ENCODE measurements at regions not wholly inside any gene's neighbourhood (a gene's known extent, or its start where the extent isn't known, plus 50 kb on each side); places are given as distances from the start of the nearest gene placed in this dataset.
"Not testable (repeated sequence)": the region's sequence is repeated elsewhere in the genome, so short reads cannot be mapped to it uniquely, and the experiment has no call there.

DNA sequence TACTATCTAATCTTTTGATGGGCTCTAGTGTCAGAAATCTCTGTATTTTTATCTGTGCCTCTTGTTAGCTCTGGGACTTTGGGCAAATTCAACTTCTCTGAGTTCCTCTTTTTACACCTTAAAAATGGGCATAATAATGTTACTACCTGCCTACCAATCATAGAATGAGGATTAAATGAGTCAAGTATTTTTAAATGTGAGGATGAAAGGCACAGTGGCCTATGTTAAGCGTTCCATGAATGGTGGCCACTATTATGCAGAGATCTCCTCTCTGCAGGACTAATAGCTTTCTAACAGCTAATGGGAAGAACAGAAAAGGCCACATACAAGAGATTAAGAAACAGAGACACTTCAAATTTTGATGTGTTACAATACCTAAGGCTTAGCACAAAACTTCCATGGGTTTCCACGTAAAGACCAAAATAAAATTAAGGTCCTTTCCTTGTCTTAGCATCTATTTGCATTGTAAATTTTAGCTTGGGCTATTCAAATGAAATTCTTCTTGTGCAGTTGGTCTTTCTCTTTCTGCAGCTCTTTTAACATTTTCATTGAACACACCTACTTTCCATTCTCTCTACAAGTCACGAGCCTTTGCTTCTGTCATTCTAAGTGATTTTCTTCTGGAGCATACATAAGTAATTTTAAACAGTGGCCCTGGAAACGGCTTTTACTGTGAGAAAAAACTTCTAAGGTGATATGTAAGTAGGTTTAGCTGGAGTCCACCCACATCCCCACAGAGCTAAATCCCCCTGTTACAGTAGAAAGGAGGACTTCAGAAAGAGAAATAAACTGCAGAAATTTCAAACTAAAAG lies 117.9 kb upstream of the MED14 start:
- Histone ChIP-seq H3K4me1 (ENCODE audit: insufficient read depth, low read length) (peaks cover 21% of the 10 kb centered on the region), H3K27ac (ENCODE audit: low read depth, low read length) (peak overlapping the region; percentile 99), H3K9ac (ENCODE audit: low read depth, low read length) (peak overlapping the region; percentile 60), H3K9me3 (ENCODE audit: insufficient read depth, low read depth, low read length) (no peaks in the 10 kb centered on the region), H3K36me3 (ENCODE audit: insufficient read depth, low read length) (no peaks in the 10 kb centered on the region), H3K4me3 (ENCODE audit: low read length) (no peak overlapping the region), H3K27me3 (ENCODE audit: insufficient read depth, low read length) (no peaks in the 10 kb centered on the region)
- WGBS: 0% methylated on average over 1 of the region's 4 CpGs

DNA sequence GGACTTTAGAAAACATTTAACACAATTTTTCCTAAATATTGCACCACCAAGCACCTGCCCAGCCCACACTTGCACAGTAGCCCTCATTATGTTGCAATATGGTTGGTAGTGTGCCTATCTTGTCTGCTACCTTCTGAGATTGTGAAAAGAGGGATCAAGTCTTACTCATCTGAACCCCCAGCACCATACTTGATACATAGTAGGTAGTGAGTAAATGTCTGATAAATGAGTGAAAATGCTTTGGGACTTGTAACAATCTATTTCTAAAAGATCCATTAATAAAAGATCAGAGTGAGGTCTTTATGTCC lies 118.4 kb upstream of the MED14 start:
- no peaks in the 10 kb centered on the region for H3K27me3 ChIP-seq (ENCODE audit: insufficient read depth, low read length)
- peak overlapping the region; percentile 99 for H3K27ac ChIP-seq (ENCODE audit: low read depth, low read length)
- H3K36me3 ChIP-seq (ENCODE audit: insufficient read depth, low read length): no peaks in the 10 kb centered on the region
- peaks cover 21% of the 10 kb centered on the region for H3K4me1 ChIP-seq (ENCODE audit: insufficient read depth, low read length)
- H3K4me3 ChIP-seq (ENCODE audit: low read length): no peak overlapping the region
- no peaks in the 10 kb centered on the region for H3K9me3 ChIP-seq (ENCODE audit: insufficient read depth, low read depth, low read length)
- peak overlapping the region; percentile 51 for H3K9ac ChIP-seq (ENCODE audit: low read depth, low read length)

DNA sequence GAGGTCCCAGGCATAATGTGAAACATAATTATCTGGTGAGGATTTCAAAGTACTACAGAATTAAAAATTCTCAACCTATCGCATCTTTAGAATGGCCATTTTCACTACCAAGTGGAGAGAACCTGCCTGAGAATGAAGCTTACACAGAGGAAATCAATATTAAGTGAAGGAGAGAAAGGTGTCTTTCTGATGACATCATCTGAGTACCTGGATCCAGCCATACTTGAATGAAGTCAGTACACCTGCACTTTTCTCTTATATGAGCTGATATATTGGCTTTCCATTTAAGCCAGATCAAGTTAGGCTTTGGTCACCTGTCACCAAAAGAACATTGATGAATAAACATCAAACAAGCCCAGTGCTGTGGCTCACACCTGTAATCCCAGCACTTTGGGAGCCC lies 118.9 kb upstream of the MED14 start:
- Histone ChIP-seq H3K4me3 (ENCODE audit: low read length) (no peak overlapping the region), H3K36me3 (ENCODE audit: insufficient read depth, low read length) (no peaks in the 10 kb centered on the region), H3K9me3 (ENCODE audit: insufficient read depth, low read depth, low read length) (no peaks in the 10 kb centered on the region), H3K4me1 (ENCODE audit: insufficient read depth, low read length) (peaks cover 21% of the 10 kb centered on the region), H3K27me3 (ENCODE audit: insufficient read depth, low read length) (no peaks in the 10 kb centered on the region), H3K9ac (ENCODE audit: low read depth, low read length) (no peak overlapping the region), H3K27ac (ENCODE audit: low read depth, low read length) (peak overlapping the region; percentile 99)
- no CpG with 5 or more reads among the region's 1 CpG for WGBS

DNA sequence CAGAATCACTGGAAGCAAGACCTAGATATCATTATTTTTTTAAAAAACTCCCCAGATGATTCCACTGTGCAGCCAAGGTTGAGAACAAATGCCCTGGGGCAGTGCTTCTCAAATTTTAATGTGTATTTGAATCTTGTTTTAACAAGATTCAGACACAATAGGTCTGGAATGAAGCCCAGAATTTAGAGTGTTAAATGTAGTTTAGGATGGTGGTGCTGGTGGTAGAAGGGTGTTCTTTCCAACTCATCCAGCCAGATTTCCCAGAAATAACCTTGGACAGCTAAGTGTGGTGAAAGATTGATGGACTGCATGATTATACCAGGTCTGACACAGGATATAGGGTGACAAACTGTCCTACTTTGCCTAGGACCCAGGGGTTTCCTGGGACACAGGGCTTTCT lies 120.1 kb upstream of the MED14 start:
- Histone ChIP-seq H3K36me3 (ENCODE audit: insufficient read depth, low read length) (no peaks in the 10 kb centered on the region), H3K9me3 (ENCODE audit: insufficient read depth, low read depth, low read length) (peaks cover 3% of the 10 kb centered on the region; the same call in 1 of the 2 replicates), H3K27ac (ENCODE audit: low read depth, low read length) (peak overlapping the region; percentile 99; the same call in 1 of the 2 replicates), H3K4me3 (ENCODE audit: low read length) (no peak overlapping the region), H3K4me1 (ENCODE audit: insufficient read depth, low read length) (peaks cover 21% of the 10 kb centered on the region), H3K27me3 (ENCODE audit: insufficient read depth, low read length) (no peaks in the 10 kb centered on the region), H3K9ac (ENCODE audit: low read depth, low read length) (no peak overlapping the region)

DNA sequence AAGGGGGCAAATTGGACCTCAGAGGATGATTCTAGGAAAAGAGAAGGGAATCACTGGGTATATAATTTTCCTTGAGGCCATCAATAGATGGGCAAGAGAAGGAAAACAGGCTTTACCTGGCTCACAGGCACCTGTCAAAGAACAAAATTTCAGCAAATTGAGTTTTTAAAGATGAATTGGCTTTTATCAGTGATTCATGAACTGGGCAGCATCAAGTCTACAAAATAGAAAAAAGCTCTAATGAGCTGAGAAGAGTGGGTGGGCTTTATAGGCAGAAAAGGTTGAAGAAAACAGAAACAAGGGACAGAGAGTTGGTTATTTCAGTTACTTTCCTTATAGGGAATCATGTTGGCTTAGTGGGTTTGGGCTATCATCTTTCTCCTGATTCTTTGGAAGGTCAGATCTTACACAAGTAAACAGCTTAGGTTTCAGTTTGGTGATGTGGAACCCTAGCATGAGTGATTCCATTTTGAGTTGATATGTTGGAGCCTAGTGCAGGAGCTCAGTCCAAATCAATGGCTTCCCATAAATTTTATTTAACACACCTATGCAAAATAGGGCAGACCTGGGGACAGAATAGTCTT lies 120.7 kb upstream of the MED14 start:
- Histone ChIP-seq H3K27ac (ENCODE audit: low read depth, low read length) (peak overlapping the region; percentile 99; the same call in 1 of the 2 replicates), H3K4me1 (ENCODE audit: insufficient read depth, low read length) (peaks cover 21% of the 10 kb centered on the region), H3K9me3 (ENCODE audit: insufficient read depth, low read depth, low read length) (peaks cover 6% of the 10 kb centered on the region), H3K36me3 (ENCODE audit: insufficient read depth, low read length) (peaks cover 4% of the 10 kb centered on the region; the same call in 1 of the 2 replicates), H3K9ac (ENCODE audit: low read depth, low read length) (no peak overlapping the region), H3K27me3 (ENCODE audit: insufficient read depth, low read length) (no peaks in the 10 kb centered on the region), H3K4me3 (ENCODE audit: low read length) (no peak overlapping the region)

DNA sequence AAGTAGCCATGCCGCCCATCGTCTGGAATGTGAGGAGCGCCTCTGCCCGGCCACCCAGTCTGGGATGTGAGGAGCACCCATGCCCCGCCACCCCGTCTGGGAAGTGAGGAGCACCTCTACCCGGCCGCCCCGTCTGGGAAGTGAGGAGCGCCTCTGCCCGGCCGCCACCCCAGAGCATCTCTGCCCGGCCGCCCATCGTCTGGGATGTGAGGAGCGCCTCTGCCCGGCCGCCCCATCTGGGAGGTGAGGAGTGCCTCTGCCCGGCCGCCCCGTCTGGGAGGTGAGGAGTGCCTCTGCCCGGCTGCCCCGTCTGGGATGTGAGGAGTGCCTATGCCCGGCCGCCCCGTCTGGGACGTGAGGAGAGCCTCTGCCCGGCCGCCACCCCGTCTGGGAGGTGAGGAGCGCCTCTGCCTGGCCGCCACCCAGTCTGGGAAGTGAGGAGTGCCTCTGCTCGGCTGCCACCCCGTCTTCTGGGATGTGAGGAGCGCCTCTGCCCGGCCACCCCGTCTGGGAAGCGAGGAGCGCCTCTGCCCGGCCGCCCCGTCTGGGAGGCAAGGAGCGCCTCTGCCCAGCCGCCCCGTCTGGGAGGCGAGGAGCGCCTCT lies 126.7 kb upstream of the MED14 start:
- H3K27me3 ChIP-seq (ENCODE audit: insufficient read depth, low read length); H3K27ac ChIP-seq (ENCODE audit: low read depth, low read length); H3K4me1 ChIP-seq (ENCODE audit: insufficient read depth, low read length); H3K9ac ChIP-seq (ENCODE audit: low read depth, low read length); H3K4me3 ChIP-seq (ENCODE audit: low read length); H3K36me3 ChIP-seq (ENCODE audit: insufficient read depth, low read length): not testable (repeated sequence)
- 94% methylated on average over 47 of the region's 47 CpGs for WGBS
- H3K9me3 ChIP-seq (ENCODE audit: insufficient read depth, low read depth, low read length): peaks cover 16% of the 10 kb centered on the region

DNA sequence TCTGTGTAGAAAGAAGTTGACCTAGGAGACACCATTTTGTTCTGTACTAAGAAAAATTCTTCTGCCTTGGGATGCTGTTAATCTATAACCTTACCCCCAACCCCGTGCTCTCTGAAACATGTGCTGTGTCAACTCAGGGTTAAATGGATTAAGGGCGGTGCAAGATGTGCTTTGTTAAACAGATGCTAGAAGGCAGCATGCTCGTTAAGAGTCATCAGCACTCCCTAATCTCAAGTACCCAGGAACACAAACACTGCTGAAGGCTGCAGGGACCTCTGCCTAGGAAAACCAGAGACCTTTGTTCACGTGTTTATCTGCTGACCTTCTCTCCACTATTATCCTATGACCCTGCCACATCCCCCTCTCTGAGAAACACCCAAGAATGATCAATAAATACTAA lies 127.9 kb upstream of the MED14 start:
- not testable (repeated sequence) for H3K27ac ChIP-seq (ENCODE audit: low read depth, low read length); H3K4me3 ChIP-seq (ENCODE audit: low read length); H3K27me3 ChIP-seq (ENCODE audit: insufficient read depth, low read length); H3K36me3 ChIP-seq (ENCODE audit: insufficient read depth, low read length); H3K4me1 ChIP-seq (ENCODE audit: insufficient read depth, low read length); H3K9ac ChIP-seq (ENCODE audit: low read depth, low read length)
- WGBS: 100% methylated on average over 1 of the region's 4 CpGs
- H3K9me3 ChIP-seq (ENCODE audit: insufficient read depth, low read depth, low read length): peaks cover 16% of the 10 kb centered on the region

DNA sequence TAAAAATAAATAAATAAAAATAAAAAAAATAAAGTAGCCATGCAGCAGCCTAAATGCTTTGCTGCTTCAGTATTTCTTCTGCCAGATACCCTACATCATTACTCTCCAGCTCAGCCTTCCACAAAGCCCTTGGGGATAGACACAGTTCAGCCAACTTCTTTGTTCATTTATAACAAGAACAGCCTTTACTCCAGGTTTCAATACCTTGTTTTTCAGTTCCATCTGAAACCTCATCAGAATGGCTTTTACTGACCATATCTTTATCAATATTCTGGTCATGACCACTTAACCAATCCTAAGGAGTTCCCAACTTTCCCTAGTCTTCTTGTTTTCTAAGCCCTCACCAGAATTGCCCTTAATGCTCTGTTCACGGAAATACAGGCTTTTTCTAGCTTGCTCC lies 128.3 kb upstream of the MED14 start:
- Histone ChIP-seq H3K9ac (ENCODE audit: low read depth, low read length) (no peak overlapping the region), H3K36me3 (ENCODE audit: insufficient read depth, low read length) (peaks cover 4% of the 10 kb centered on the region; the same call in 1 of the 2 replicates), H3K4me1 (ENCODE audit: insufficient read depth, low read length) (no peaks in the 10 kb centered on the region), H3K4me3 (ENCODE audit: low read length) (no peak overlapping the region), H3K27ac (ENCODE audit: low read depth, low read length) (no peak overlapping the region), H3K9me3 (ENCODE audit: insufficient read depth, low read depth, low read length) (peaks cover 16% of the 10 kb centered on the region), H3K27me3 (ENCODE audit: insufficient read depth, low read length) (no peaks in the 10 kb centered on the region)
- WGBS: 90% methylated on average over 1 of the region's 1 CpG

DNA sequence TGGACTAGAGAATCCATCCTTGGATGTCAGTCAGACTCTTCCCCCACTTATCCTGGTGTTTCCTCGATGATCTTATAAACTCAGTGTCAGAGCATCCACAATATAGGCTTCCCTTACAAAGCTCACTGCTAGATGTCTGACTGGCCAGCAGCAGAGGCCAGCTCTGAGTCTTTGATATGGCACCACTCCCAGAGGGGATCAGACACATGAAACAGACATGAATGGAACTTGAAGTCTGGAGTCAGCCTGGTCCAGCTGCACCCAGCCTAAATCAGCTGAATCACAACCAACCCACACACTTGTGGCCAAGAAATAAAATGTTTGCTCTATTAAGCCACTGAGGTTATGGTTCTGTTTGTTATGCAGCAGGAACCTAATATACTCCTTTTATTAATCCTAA lies 129.6 kb upstream of the MED14 start:
- no peak overlapping the region for H3K4me3 ChIP-seq (ENCODE audit: low read length)
- H3K27ac ChIP-seq (ENCODE audit: low read depth, low read length): no peak overlapping the region
- H3K9me3 ChIP-seq (ENCODE audit: insufficient read depth, low read depth, low read length): peaks cover 13% of the 10 kb centered on the region
- no peaks in the 10 kb centered on the region for H3K27me3 ChIP-seq (ENCODE audit: insufficient read depth, low read length)
- peaks cover 4% of the 10 kb centered on the region; the same call in 1 of the 2 replicates for H3K36me3 ChIP-seq (ENCODE audit: insufficient read depth, low read length)
- no peaks in the 10 kb centered on the region for H3K4me1 ChIP-seq (ENCODE audit: insufficient read depth, low read length)
- H3K9ac ChIP-seq (ENCODE audit: low read depth, low read length): no peak overlapping the region
- WGBS: 97% methylated on average over 1 of the region's 1 CpG

DNA sequence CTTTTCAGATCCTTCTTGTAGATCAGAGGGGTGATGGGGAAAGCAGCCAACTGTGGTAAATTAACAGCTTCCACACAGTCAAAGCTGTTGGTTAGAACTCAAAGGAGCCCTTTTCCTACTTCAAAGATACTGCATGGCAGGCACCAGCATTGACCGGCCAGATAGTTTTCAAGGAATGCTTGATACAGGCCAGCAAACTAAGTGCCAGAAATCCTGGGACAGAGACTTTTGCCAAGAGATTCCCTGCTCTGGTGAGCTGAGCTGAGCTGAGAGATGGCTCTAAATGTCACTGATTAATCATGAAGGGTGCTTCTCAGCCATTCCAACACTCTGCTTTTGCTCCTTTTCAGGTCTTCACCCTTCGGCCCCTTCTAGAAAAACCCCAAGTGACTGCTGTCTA lies 131.6 kb upstream of the MED14 start:
- no peak overlapping the region for H3K27ac ChIP-seq (ENCODE audit: low read depth, low read length)
- peaks cover 4% of the 10 kb centered on the region; the same call in 1 of the 2 replicates for H3K9me3 ChIP-seq (ENCODE audit: insufficient read depth, low read depth, low read length)
- no peak overlapping the region for H3K4me3 ChIP-seq (ENCODE audit: low read length)
- no peaks in the 10 kb centered on the region for H3K36me3 ChIP-seq (ENCODE audit: insufficient read depth, low read length)
- no peaks in the 10 kb centered on the region for H3K27me3 ChIP-seq (ENCODE audit: insufficient read depth, low read length)
- no peaks in the 10 kb centered on the region for H3K4me1 ChIP-seq (ENCODE audit: insufficient read depth, low read length)
- 92% methylated on average over 2 of the region's 2 CpGs for WGBS
- no peak overlapping the region for H3K9ac ChIP-seq (ENCODE audit: low read depth, low read length)

DNA sequence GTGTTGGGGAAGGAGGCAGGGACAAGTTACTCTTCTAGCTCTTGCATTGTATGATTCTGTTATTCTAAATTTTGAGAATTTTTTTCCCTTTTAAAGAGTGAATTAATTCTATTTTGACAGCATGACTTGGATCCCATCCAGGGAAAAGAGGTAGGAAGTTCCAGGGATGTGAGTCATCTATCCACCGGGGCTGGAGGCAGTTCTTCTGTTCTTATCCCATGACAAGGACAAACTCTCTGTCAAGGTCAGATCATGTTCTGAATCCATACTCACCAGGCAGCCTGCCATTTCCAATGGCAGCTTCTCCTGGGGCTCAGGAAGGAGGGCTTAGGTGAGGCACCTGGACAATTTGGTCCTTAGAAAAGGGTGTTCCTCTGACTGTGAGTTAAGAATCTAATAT lies 132.0 kb upstream of the MED14 start:
- no peaks in the 10 kb centered on the region for H3K4me1 ChIP-seq (ENCODE audit: insufficient read depth, low read length)
- no peak overlapping the region for H3K9ac ChIP-seq (ENCODE audit: low read depth, low read length)
- H3K27me3 ChIP-seq (ENCODE audit: insufficient read depth, low read length): no peaks in the 10 kb centered on the region
- H3K9me3 ChIP-seq (ENCODE audit: insufficient read depth, low read depth, low read length): peaks cover 4% of the 10 kb centered on the region; the same call in 1 of the 2 replicates
- 70% methylated on average over 1 of the region's 1 CpG for WGBS
- H3K36me3 ChIP-seq (ENCODE audit: insufficient read depth, low read length): no peaks in the 10 kb centered on the region
- no peak overlapping the region for H3K27ac ChIP-seq (ENCODE audit: low read depth, low read length)
- H3K4me3 ChIP-seq (ENCODE audit: low read length): no peak overlapping the region
